HEK293T (cell line): ENCODE measurements at regions not wholly inside any gene's neighbourhood (a gene's known extent, or its start where the extent isn't known, plus 50 kb on each side); places are given as distances from the start of the nearest gene placed in this dataset.

Experiments
- CTCF ChIA-PET: fragments of 350-600 bp; formaldehyde crosslinking; extraction: SDS; loops from one replicate; lab custom pipeline; 2021; ENCODE audit warnings: antibody characterized with exemption, inconsistent platforms; lab: Yijun Ruan, JAX
- POLR2A ChIA-PET: fragments of 350-600 bp; formaldehyde crosslinking; extraction: SDS; loops from one replicate; lab custom pipeline; 2020; ENCODE audit warnings: antibody characterized with exemption, inconsistent platforms; lab: Yijun Ruan, JAX
- DNase-seq: peaks from one replicate; pipeline ENCODE4 v3.0.0; 2012; ENCODE audit warnings: mixed read lengths; ENCODE audit errors: extremely low spot score
- ARNT ChIP-seq: fragments of 450-650 bp; IDR thresholded peaks from 2 replicates; pipeline ENCODE4 v1.6.1; 2017; ENCODE audit warnings: mild to moderate bottlenecking
- BHLHE40 ChIP-seq: fragments of 450-650 bp; IDR thresholded peaks from 2 replicates; pipeline ENCODE4 v1.6.1; 2016; ENCODE audit warnings: mild to moderate bottlenecking, moderate library complexity, borderline replicate concordance
- CTBP1 ChIP-seq: fragments of 450-650 bp; IDR thresholded peaks from 2 replicates; pipeline ENCODE4 v1.6.1; 2016; ENCODE audit warnings: borderline replicate concordance
- ELF4 ChIP-seq: fragments of 450-650 bp; IDR thresholded peaks from 2 replicates; pipeline ENCODE4 v1.6.1; 2017; ENCODE audit warnings: antibody characterized with exemption
- FOXA1 ChIP-seq: fragments of 450-650 bp; IDR thresholded peaks from 2 replicates; pipeline ENCODE4 v1.6.1; 2016; ENCODE audit warnings: mild to moderate bottlenecking
- FOXK2 ChIP-seq: fragments of 450-650 bp; IDR thresholded peaks from 2 replicates; pipeline ENCODE4 v1.6.1; 2016; ENCODE audit warnings: mild to moderate bottlenecking
- FOXM1 ChIP-seq: fragments of 450-650 bp; IDR thresholded peaks from 2 replicates; pipeline ENCODE4 v1.6.1; 2017; ENCODE audit warnings: mild to moderate bottlenecking, borderline replicate concordance
- HDGF ChIP-seq: fragments of 450-650 bp; IDR thresholded peaks from 2 replicates; pipeline ENCODE4 v1.6.1; 2017; ENCODE audit warnings: antibody characterized with exemption, borderline replicate concordance
- L3MBTL2 ChIP-seq: fragments of 450-650 bp; conservative IDR thresholded peaks from 2 replicates; pipeline ENCODE4 v1.6.1; 2016; ENCODE audit warnings: mild to moderate bottlenecking
- LEF1 ChIP-seq: fragments of 450-650 bp; IDR thresholded peaks from 2 replicates; pipeline ENCODE4 v1.6.1; 2017; ENCODE audit warnings: mild to moderate bottlenecking, borderline replicate concordance
- NFRKB ChIP-seq: fragments of 450-650 bp; IDR thresholded peaks from 2 replicates; pipeline ENCODE4 v1.6.1; 2016; ENCODE audit warnings: mild to moderate bottlenecking, moderate library complexity
- PKNOX1 ChIP-seq: fragments of 450-650 bp; IDR thresholded peaks from 2 replicates; pipeline ENCODE4 v1.6.1; 2016
- SP1 ChIP-seq: fragments of 450-650 bp; IDR thresholded peaks from 2 replicates; pipeline ENCODE4 v1.6.1; 2017
- SUZ12 ChIP-seq: fragments of 450-650 bp; IDR thresholded peaks from 2 replicates; pipeline ENCODE4 v1.6.1; 2016; ENCODE audit warnings: mild to moderate bottlenecking
- TARDBP ChIP-seq: fragments of 450-650 bp; IDR thresholded peaks from 2 replicates; pipeline ENCODE4 v1.6.1; 2016
- ZNF384 ChIP-seq: fragments of 450-650 bp; IDR thresholded peaks from 2 replicates; pipeline ENCODE4 v1.6.1; 2016

DNA sequence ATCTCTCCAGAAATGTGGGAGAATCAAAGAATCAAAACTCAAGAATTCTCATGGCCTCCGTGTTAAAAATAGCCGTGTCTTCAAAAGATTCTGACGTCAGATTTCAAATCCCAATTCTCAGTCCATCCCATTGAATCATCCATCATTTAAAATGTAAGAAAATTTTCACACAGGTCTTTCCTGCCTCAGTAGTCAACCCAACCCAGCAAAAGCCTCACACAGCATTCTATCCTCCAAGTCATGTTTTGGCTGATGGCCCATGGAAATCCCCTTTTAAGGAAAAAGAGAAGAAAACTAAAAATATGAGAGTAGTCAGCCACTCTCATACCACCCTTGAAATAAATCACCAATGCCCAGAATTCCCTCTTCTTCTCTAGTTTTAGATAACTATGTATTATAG, 211.8 kb downstream of the C1D start:
- TF ChIP-seq BHLHE40 (no peak), ELF4 (no peak), TARDBP (no peak), PKNOX1 (no peak), CTBP1 (no peak), SP1 (no peak), L3MBTL2 (no peak), SUZ12 (no peak), FOXM1 (no peak), ARNT (no peak)
- POLR2A ChIA-PET: no interaction called here
- CTCF ChIA-PET: no interaction called here
- DNase-seq: no peak

- TF ChIP-seq FOXM1 (no peak), NFRKB (no peak), PKNOX1 (no peak), L3MBTL2 (no peak)
- ChIA-PET POLR2A (no interaction called here), CTCF (interaction anchor here (0.6 kb wide), 1 partner anchor 271 kb away, joined by 5 read pairs; no protein-coding TSS in a partner anchor)
- no peak for DNase-seq
Observed at GRCh38 chr2:67851956-67852824, 210.6 kb downstream of the C1D start.

DNA sequence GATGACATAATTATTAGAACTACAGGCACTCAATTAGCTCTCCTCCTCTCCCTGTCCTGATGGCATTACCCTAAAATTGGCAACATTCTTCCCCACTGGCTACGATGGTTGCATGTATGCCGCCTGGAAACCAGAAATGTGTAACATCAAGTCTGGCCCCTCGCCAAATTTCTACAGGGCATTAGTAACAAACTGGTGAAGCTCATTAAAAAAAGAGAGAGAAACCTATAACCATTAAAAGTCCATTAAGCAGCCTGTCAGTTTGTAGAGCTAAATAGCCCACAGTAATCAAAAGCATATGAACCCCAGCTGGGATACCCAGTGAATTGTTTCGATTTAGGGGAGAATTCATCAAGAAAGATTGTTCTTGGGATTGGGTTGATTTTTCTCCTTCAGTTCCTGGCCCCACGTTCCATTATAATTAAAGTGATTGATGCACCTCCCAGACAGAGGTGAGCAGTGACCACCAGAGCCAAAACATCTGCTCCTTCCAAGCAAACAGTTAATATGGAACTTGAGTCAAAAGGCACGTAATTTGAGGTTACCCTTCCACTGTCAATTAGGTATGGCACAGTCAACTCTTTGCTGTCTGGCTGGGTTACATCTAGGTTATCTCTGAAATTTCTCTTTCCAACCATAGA, 208.6 kb downstream of the C1D start:
- CTCF ChIA-PET: no interaction called here
- no peak for DNase-seq
- no peak for TF ChIP-seq ELF4
- TF ChIP-seq L3MBTL2: no peak
- TF ChIP-seq ZNF384: no peak
- no peak for TF ChIP-seq SP1
- no peak for TF ChIP-seq FOXK2
- TF ChIP-seq CTBP1: no peak
- no peak for TF ChIP-seq NFRKB
- TF ChIP-seq FOXA1: no peak
- TF ChIP-seq LEF1: no peak
- POLR2A ChIA-PET: no interaction called here

DNA sequence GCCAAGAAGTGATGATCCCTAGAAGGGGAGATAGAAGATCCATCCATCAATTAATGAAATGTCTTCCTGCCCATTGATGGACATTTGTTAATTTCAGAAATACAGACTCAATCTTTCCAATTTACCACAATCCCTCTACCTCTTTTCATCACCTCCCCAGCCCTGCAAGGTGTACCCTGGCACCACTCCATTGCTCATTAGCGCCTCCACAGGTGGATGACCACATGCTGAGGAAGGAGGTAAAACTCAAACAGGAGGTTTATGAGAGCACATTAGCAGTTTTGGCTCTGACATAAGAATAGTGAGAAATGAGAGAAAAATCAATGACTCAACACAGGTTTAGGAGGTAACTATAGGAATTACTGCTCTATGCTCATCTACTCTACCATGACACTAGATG, 208.0 kb downstream of the C1D start:
- CTCF ChIA-PET: no interaction called here
- TF ChIP-seq PKNOX1 (no peak), NFRKB (no peak), FOXM1 (no peak), BHLHE40 (no peak), SUZ12 (no peak), ARNT (no peak), L3MBTL2 (no peak), TARDBP (no peak)
- no peak for DNase-seq
- POLR2A ChIA-PET: no interaction called here

- ChIA-PET POLR2A (interaction anchor here (1.2 kb wide), 1 partner anchor 14 kb away, joined by 3 read pairs; no protein-coding TSS in a partner anchor), CTCF (no interaction called here)
- no peak for TF ChIP-seq CTBP1
- TF ChIP-seq PKNOX1: no peak
- no peak for TF ChIP-seq FOXM1
- no peak for TF ChIP-seq FOXK2
- TF ChIP-seq SUZ12: no peak
- DNase-seq: no peak
Observed at GRCh38 chr2:67856866-67857265, 205.9 kb downstream of the C1D start.

DNA sequence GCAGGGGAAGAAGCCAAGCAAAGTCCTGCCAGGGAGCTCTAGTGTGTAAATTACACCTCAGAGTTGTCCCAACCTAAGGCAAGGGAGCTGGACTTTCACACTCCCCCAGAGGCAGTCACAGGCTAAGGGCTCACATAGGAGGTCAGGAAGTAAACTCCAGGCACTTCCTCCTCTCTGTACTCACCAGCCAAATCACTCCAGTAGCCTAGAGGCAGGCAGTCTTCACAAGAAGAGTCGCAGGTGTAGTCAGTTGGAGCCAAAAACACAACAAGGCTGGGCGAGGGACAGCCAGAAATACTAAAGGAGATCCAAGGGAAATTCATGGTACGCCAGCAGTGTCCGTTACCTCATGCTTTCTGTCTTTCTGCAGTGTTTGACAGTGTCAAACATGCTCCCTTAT, 205.0 kb downstream of the C1D start:
- CTCF ChIA-PET: no interaction called here
- POLR2A ChIA-PET: interaction anchor here (1.2 kb wide), 1 partner anchor 13 kb away, joined by 3 read pairs; no protein-coding TSS in a partner anchor
- no peak for DNase-seq
- TF ChIP-seq TARDBP: no peak
- TF ChIP-seq SUZ12: no peak
- TF ChIP-seq ZNF384: no peak
- TF ChIP-seq FOXM1: no peak
- TF ChIP-seq LEF1: no peak
- TF ChIP-seq ARNT: no peak
- TF ChIP-seq FOXK2: no peak
- no peak for TF ChIP-seq ELF4
- no peak for TF ChIP-seq HDGF
